Adipocyte (in vitro differentiated cells): ENCODE measurements at regions not wholly inside any gene's neighbourhood (a gene's known extent, or its start where the extent isn't known, plus 50 kb on each side); places are given as distances from the start of the nearest gene placed in this dataset.
"Not testable (repeated sequence)": the region's sequence is repeated elsewhere in the genome, so short reads cannot be mapped to it uniquely, and the experiment has no call there.

Experiments used
- DNase-seq: peaks from one replicate; pipeline ENCODE4 v3.0.0-alpha.2; 2015; ENCODE audit warnings: low read depth
- H3K27me3 ChIP-seq: replicated peaks from 2 replicates; pipeline ENCODE4 v1.7.0; 2013; ENCODE audit warnings: mild to moderate bottlenecking, low read length, moderate library complexity; ENCODE audit not compliant: control insufficient read depth, insufficient read depth
- H3K36me3 ChIP-seq: 2 replicates; pipeline ENCODE4 v1.7.0; 2013; ENCODE audit warnings: low read length, mild to moderate bottlenecking, moderate library complexity; ENCODE audit not compliant: control insufficient read depth, insufficient read depth, severe bottlenecking
- H3K4me1 ChIP-seq: 2 replicates; pipeline ENCODE4 v1.7.0; 2013; ENCODE audit warnings: mild to moderate bottlenecking, low read length, moderate library complexity; ENCODE audit not compliant: control insufficient read depth, insufficient read depth
- H3K4me3 ChIP-seq: 2 replicates; pipeline ENCODE4 v1.7.0; 2013; ENCODE audit warnings: mild to moderate bottlenecking, low read length, moderate library complexity
- H3K9ac ChIP-seq: 2 replicates; pipeline ENCODE4 v1.7.0; 2013; ENCODE audit warnings: mild to moderate bottlenecking, low read length, moderate library complexity
- H3K9me3 ChIP-seq: 2 replicates; pipeline ENCODE4 v1.7.0; 2013; ENCODE audit warnings: mild to moderate bottlenecking, low read length, moderate library complexity; ENCODE audit not compliant: control insufficient read depth

DNA sequence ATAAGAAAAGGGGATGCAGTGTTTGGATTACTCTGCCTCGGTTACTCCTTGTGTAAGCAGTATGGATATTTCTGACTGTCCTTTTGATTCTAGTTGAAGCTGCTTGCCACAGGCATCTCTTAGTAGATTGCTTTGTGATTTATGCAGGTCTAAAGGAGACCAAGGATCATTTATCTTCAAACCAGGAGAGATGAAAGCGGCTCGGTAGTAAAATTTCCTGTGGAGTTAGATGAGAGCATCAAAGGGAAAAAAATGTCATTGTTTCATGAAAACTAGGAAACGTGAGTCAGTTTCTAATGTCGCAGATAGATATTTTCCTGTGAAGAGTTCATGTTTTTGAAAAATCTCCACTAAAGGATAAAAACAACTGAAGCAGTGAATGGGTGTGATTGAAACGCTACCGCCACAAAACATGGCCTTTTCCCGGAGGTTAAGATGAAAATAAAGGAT is 254.0 kb upstream of the TBL1XR1 start:
- Histone ChIP-seq H3K36me3 (no peaks in the 10 kb centered on the region), H3K4me3 (no peak overlapping the region), H3K9me3 (no peaks in the 10 kb centered on the region), H3K4me1 (peaks cover 19% of the 10 kb centered on the region), H3K27me3 (no peaks in the 10 kb centered on the region), H3K9ac (no peak overlapping the region)
- DNase-seq, result no peak

DNA sequence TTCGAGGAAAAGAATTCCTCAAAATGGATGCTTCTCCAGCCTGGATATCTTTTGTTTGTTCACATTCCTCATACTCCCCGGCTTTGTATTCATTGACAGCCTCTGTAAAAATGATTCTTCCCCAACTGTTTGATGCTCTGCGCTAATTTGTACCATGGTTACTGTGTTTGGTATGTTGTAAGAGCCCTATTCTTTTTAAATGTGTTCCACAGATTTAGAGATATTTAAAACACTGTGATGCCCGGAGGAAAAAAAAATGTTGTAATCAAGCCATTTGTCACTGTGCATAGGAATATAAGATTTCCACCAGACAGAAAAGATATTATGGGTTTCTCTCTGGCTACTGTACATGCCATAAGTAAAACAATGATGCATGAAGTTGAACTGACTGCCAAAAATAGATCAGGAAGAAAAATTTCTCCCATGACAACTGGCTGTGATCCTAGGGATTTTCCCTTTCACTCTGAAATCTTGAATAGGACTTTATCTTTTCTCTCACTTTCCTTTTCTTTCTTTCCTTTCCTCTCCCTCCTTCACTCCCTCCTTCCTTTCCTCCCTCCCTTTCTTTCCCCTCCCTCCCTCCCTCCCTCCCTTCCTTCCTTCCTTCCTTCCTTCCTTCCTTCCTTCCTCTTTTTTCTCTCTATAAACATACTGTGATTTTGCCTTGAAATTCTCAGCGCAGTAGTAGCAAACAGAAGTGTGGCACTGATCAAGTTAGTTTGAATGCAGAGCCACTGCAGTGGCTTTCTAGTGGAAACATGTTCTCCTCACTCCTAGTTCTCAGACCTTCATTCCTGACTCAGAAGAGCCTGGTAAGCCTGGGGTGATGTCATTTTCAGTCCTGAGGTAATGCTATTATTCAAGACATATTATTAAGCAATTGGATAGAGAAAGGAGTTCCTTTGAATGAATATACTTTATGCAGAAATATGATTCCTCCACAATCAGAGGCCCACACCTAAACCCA is 254.9 kb upstream of the TBL1XR1 start:
- DNase-seq, result peak; percentile 89
- no peak overlapping the region for H3K4me3 ChIP-seq
- peaks cover 19% of the 10 kb centered on the region for H3K4me1 ChIP-seq

DNA sequence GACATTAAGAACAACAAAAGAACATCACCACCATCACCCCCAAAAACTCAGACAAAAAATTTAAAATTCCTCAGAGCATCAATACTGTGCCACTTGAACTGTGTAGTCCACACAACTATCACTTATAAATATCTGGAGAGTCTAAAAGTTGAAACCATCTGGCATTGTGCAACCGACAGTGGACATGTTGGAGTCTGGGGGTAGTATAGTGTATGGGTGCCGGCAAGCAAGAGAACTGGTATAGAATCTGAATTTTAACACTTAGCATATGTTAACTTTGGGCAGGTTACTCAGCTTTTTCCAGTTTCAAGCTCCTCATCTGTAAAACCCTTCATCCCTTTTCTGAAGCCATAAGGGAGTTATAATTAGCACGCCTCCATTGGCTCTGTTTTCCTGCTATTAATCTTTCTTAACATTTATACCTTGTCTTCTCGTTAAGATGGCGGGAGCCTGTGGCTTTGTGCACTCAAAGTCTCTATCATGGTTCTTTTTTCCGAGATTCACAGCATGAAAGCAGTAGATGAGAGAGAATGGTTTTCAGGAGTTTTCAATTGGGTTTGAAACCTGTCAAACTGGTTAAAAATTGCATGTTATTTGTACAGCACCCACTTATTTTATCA is 255.7 kb upstream of the TBL1XR1 start:
- Histone ChIP-seq H3K36me3 (no peaks in the 10 kb centered on the region), H3K9me3 (peaks cover 10% of the 10 kb centered on the region), H3K27me3 (no peaks in the 10 kb centered on the region), H3K9ac (no peak overlapping the region), H3K4me3 (no peak overlapping the region), H3K4me1 (peaks cover 19% of the 10 kb centered on the region)
- DNase-seq, result no peak

More for the DNA sequence above, 254.9 kb upstream of the TBL1XR1 start:
- Histone ChIP-seq H3K27me3 (no peaks in the 10 kb centered on the region), H3K9me3 (peaks cover 2% of the 10 kb centered on the region), H3K36me3 (no peaks in the 10 kb centered on the region), H3K9ac (no peak overlapping the region)

DNA sequence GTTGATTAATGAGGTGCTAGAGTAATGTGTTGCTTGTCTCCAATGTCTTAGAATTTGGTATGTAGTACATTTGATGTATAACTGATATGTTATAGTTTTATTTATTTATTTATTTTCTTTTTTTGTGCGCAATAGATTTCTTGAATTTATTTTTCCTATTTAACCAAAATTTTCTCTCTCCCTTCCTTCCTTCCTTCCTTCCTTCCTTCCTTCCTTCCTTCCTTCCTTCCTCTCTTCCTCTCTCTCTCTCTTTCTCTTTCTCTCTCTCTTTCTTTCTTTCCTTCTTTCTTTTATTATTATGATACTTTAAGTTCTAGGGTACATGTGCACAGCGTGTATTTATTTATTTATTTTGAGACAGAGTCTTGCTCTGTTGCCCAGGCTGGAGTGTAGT is 256.2 kb upstream of the TBL1XR1 start:
- Histone ChIP-seq H3K27me3 (no peaks in the 10 kb centered on the region), H3K9ac (no peak overlapping the region), H3K4me3 (no peak overlapping the region), H3K36me3 (no peaks in the 10 kb centered on the region), H3K9me3 (peaks cover 15% of the 10 kb centered on the region), H3K4me1 (peaks cover 19% of the 10 kb centered on the region)
- no peak for DNase-seq

- DNase-seq, H3K36me3 ChIP-seq, H3K27me3 ChIP-seq, H3K4me3 ChIP-seq, H3K9ac ChIP-seq: not testable (repeated sequence)
- Histone ChIP-seq H3K9me3 (peaks cover 15% of the 10 kb centered on the region), H3K4me1 (peaks cover 27% of the 10 kb centered on the region)
Observed at GRCh38 chr3:177457204-177457603, 259.9 kb upstream of the TBL1XR1 start.

- Histone ChIP-seq H3K9me3 (peaks cover 15% of the 10 kb centered on the region), H3K27me3 (no peaks in the 10 kb centered on the region), H3K4me1 (peaks cover 32% of the 10 kb centered on the region), H3K9ac (peak overlapping the region; percentile 61), H3K4me3 (peak overlapping the region; percentile 38), H3K36me3 (no peaks in the 10 kb centered on the region)
- peak; percentile 70 for DNase-seq
Observed at GRCh38 chr3:177459401-177459800, 262.1 kb upstream of the TBL1XR1 start.

DNA sequence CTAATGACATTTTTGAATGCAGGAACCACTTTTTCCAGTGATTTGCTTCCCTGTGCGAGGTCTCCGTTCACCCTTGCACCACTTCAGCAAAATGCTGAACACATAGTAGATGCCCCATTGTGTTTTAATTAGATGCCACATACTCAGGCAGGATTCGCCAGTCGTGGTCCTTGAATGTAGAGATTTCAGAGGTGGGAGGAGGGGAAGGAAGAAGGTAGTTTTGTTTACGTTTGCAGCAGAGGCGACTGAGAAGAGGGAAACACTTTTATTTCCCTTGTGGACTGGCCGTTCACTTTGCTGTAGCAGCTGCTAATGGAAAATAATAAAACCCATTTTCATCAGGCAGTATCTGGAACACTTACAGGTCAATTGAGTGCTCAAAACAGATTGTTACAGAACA is 262.8 kb upstream of the TBL1XR1 start:
- Histone ChIP-seq H3K4me1 (peaks cover 39% of the 10 kb centered on the region), H3K36me3 (no peaks in the 10 kb centered on the region), H3K9ac (peak overlapping the region; percentile 61), H3K27me3 (no peaks in the 10 kb centered on the region), H3K9me3 (peaks cover 15% of the 10 kb centered on the region), H3K4me3 (peak overlapping the region; percentile 38)
- no peak for DNase-seq

DNA sequence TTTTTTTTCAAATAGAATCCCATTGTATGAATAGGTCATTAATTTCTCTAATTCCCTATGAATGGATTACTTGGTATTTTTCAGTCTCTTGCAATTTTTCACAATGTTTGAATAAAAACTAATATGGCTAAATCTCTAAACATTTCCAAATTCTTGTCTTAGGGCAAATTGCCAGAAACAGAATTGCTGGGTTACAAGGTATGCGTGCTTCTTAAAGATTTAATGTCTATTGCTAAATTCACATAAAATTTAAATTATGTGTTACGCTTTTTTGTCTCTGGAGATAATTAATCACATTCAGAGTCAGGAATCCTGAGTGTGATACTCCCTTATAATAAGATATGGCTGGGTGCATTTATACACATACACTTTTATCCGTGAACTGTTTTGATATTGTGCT is 264.5 kb upstream of the TBL1XR1 start:
- Histone ChIP-seq H3K4me1 (peaks cover 54% of the 10 kb centered on the region), H3K4me3 (no peak overlapping the region), H3K36me3 (no peaks in the 10 kb centered on the region), H3K9ac (no peak overlapping the region), H3K9me3 (peaks cover 15% of the 10 kb centered on the region), H3K27me3 (no peaks in the 10 kb centered on the region)
- DNase-seq, result no peak

- not testable (repeated sequence) for H3K36me3 ChIP-seq, H3K9me3 ChIP-seq, H3K4me3 ChIP-seq, H3K27me3 ChIP-seq, DNase-seq
- Histone ChIP-seq H3K9ac (peak overlapping the region; percentile 60), H3K4me1 (peaks cover 58% of the 10 kb centered on the region)
Observed at GRCh38 chr3:177463341-177463740, 266.1 kb upstream of the TBL1XR1 start.

DNA sequence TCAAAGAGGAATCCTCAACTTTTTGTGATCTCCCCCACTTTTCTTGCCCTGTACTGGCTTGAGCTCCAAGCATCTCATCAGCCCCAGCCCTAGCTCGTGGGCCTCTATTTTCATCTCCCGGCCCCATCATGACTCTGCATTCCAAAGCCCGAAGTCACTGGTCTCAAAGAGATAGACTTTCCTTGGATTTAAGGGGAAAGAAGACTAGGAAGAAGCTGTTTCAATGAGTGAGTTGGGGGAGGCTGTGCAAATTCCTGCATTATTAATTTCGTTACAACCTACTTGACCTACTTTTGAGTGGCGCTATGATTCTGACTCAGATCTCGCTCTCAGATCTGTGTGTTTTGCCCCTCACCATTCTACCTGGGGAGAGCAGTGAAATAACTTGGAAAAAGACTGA is 266.6 kb upstream of the TBL1XR1 start:
- Histone ChIP-seq H3K4me3 (peak overlapping the region; percentile 2), H3K27me3 (no peaks in the 10 kb centered on the region), H3K9ac (peak overlapping the region; percentile 60), H3K4me1 (peaks cover 62% of the 10 kb centered on the region), H3K36me3 (no peaks in the 10 kb centered on the region), H3K9me3 (no peaks in the 10 kb centered on the region)
- peak; percentile 71 for DNase-seq

DNA sequence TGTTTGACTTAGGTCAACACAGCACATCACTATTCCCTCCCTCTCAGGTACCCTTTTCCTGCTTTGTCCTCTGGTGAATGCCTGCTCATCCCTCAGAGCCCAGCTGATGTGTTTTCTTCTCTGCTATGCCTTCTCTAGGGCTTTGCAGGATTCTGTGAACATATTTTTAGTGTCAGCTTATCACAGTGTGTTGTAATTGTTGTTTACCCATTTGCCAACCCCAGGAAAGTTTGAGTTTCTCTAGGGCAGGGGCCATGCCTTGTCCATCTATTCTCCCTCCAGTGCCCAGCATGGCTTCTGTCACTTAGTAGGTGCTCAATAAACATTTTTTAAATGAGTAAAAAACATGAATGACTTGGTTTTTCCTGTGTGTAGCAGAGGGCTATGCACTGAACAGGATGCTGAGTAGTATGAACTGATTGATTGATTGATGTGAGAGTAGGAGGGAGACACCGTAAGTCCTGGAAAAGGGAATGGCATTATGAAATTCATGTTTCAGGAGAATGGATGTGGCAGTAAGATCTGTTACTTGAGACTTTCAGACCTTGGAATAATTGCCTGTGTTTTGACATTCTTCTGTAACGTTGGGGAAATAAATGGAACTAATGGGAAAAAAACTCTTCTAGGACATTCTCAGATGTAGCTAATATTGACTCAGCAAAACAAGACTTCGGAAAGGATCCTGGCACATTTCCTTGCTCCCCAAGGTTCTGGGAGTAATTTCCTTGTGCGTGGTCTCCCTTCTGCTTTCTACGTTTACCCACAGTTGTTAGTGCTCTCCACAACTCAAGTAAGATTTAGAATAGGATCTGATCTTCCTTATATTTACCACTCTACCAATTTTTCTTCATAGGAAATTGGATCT is 267.3 kb upstream of the TBL1XR1 start:
- Histone ChIP-seq H3K27me3 (no peaks in the 10 kb centered on the region), H3K9ac (peak overlapping the region; percentile 60), H3K4me1 (peaks cover 62% of the 10 kb centered on the region), H3K9me3 (no peaks in the 10 kb centered on the region), H3K4me3 (peak overlapping the region; percentile 4), H3K36me3 (no peaks in the 10 kb centered on the region)
- no peak for DNase-seq
